Glutamatergic neuron (in vitro differentiated cells): ENCODE measurements at regions not wholly inside any gene's neighbourhood (a gene's known extent, or its start where the extent isn't known, plus 50 kb on each side); places are given as distances from the start of the nearest gene placed in this dataset.

Source experiments
- DNase-seq: peaks from one replicate; pipeline ENCODE4 v3.0.0; 2022
- H3K27ac Mint-ChIP-seq: one replicate; pipeline ENCODE4 v1.8.0; 2020; ENCODE audit warnings: mild to moderate bottlenecking, mixed read lengths, inconsistent platforms; ENCODE audit not compliant: unreplicated experiment
- H3K27me3 Mint-ChIP-seq: one replicate; pipeline ENCODE4 v1.8.0; 2020; ENCODE audit warnings: mild to moderate bottlenecking, moderate library complexity, mixed read lengths, inconsistent platforms; ENCODE audit not compliant: unreplicated experiment
- H3K36me3 Mint-ChIP-seq: one replicate; pipeline ENCODE4 v1.8.0; 2020; ENCODE audit warnings: mild to moderate bottlenecking, mixed read lengths, inconsistent platforms; ENCODE audit not compliant: unreplicated experiment
- H3K4me1 Mint-ChIP-seq: one replicate; pipeline ENCODE4 v1.8.0; 2020; ENCODE audit warnings: mild to moderate bottlenecking, low read depth, mixed read lengths, inconsistent platforms; ENCODE audit not compliant: unreplicated experiment
- H3K4me3 Mint-ChIP-seq: one replicate; pipeline ENCODE4 v1.8.0; 2020; ENCODE audit warnings: mild to moderate bottlenecking, mixed read lengths, inconsistent platforms; ENCODE audit not compliant: unreplicated experiment
- H3K9me3 Mint-ChIP-seq: one replicate; pipeline ENCODE4 v1.8.0; 2020; ENCODE audit warnings: mild to moderate bottlenecking, moderate library complexity, mixed read lengths, inconsistent platforms; ENCODE audit not compliant: unreplicated experiment
- TF ChIP-seq, protein P1 (sequence below): fragments of 200-600 bp; sonication (generic); IDR thresholded peaks from one replicate; pipeline ENCODE4 v1.5.0; 2021; ENCODE audit not compliant: partially characterized antibody, unreplicated experiment

DNA sequence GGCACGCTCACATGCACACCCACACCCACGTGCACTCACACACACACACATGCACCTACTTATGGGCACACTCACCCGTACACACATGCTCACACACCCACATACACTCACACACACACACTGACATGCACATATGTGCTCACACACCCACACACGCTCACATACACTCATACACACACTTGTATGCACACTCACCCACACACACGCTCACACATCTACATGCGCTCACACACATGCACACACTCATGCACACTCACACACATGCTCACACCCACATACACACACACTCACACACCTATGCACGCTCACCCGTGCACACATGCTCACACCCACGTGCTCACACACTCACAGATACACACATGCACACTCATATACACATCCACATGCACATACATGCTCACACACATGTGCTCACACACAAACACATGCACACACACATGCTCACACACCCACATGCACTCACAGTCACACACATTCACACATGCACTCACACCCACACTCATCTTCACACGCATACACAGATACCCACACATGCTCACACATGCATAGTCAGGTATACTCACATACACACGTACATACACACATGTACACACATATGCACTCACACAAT, 138.3 kb downstream of the OLFM1 start:
- Mint-ChIP-seq H3K36me3 (no peaks in the 10 kb centered on the region), H3K9me3 (peaks cover 3% of the 10 kb centered on the region)

DNA sequence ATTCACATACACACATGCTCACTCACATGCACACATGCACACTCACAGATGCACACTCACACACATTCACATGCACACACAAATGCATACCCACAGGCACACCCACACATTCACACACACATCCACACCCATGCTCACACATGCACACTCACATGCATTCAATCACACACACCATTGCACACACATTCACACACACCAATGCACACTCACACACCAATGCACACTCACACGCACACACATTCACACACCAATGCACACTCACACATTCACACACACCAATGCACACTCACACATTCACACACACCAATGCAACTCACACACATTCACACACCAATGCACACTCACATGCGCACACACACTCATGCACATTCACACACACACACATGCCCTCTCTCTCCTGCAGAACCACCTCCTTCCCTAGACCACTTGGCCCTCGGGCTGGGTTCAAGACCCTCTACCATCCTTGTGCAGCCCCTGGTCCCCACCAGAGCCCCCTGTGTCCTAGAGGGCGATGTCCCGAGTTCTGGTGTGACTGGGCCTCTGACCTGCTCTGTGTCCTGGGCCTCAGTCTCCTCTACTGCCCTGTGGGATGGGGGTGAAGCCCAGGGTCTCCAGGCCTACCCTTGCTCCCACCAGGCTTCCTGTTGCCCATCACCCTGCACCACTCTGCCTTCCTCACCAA, 139.0 kb downstream of the OLFM1 start:
- Mint-ChIP-seq H3K27ac (no peak overlapping the region), H3K4me3 (no peak overlapping the region), H3K9me3 (peaks cover 3% of the 10 kb centered on the region), H3K4me1 (peaks cover 15% of the 10 kb centered on the region), H3K27me3 (no peaks in the 10 kb centered on the region), H3K36me3 (no peaks in the 10 kb centered on the region)
- TF ChIP-seq, protein P1, sequence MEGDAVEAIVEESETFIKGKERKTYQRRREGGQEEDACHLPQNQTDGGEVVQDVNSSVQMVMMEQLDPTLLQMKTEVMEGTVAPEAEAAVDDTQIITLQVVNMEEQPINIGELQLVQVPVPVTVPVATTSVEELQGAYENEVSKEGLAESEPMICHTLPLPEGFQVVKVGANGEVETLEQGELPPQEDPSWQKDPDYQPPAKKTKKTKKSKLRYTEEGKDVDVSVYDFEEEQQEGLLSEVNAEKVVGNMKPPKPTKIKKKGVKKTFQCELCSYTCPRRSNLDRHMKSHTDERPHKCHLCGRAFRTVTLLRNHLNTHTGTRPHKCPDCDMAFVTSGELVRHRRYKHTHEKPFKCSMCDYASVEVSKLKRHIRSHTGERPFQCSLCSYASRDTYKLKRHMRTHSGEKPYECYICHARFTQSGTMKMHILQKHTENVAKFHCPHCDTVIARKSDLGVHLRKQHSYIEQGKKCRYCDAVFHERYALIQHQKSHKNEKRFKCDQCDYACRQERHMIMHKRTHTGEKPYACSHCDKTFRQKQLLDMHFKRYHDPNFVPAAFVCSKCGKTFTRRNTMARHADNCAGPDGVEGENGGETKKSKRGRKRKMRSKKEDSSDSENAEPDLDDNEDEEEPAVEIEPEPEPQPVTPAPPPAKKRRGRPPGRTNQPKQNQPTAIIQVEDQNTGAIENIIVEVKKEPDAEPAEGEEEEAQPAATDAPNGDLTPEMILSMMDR, result no peak
- no peak for DNase-seq

More for the DNA sequence above, 138.3 kb downstream of the OLFM1 start:
- no peak for DNase-seq
- Mint-ChIP-seq H3K27ac (no peak overlapping the region), H3K4me3 (no peak overlapping the region), H3K4me1 (peaks cover 12% of the 10 kb centered on the region), H3K27me3 (no peaks in the 10 kb centered on the region)
- TF ChIP-seq, protein P1, result no peak

DNA sequence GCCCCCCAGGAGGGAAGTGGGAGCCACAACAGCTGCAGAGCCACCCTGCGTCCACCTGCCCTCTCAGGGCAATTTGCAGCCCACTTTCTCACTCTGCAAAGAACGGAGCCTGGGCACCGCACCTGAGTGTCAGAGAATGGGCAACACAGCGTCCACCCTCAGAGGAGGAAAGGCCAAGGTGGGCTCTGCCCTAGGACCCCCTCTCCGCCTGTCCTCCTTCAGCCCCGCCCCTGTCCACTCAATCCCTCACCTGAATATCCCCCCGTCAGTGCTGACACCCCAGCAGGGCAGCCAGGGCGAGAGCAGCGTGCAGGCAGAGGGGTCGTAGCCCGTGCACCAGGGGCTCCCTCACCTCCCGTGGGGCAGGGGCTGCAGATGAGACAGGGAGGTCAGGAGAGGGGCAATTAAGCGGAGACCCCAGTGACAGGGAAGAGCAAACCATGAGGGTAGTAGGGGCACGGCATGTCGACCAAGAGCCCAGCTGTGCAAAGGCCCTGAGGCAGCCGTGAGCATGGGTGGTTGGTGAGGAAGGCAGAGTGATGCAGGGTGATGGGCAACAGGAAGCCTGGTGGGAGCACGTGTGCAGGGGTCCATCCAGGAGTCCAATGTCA, 140.3 kb downstream of the OLFM1 start:
- Mint-ChIP-seq H3K4me3 (no peak overlapping the region), H3K27me3 (no peaks in the 10 kb centered on the region), H3K9me3 (peaks cover 3% of the 10 kb centered on the region), H3K4me1 (peaks cover 13% of the 10 kb centered on the region), H3K36me3 (no peaks in the 10 kb centered on the region), H3K27ac (no peak overlapping the region)
- DNase-seq, result peak; percentile 9
- TF ChIP-seq, protein P1, result no peak

DNA sequence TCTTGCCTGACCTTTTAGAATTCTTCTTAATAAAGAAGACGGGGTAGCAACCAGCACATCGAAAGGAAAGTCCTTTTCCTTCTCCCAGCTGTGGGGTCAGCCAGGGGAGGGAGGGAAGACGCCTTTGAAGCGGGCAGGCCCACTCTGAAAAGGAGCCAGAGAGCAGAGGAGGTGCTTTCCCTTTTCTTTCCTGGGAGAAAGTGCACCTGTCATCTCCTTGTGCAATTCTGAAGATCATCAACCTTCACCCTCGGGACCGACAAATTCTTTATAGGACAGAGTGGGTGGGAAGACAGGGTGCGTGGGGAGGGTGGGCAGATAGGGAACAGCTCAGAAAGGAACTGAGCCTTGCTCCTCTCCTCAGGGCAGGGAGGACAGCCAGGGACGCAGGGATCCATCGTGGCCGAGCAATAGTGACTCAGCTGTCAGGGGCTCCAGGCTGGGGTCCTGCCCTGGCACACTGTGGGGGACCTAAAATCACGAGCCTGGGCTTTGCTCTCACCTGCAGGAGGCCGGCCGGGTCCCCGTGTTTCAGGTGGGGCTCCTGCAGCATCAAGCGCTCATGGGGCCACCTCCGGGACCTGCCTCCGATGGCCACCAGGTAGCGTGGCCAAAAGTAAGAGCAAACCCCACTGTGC, 141.0 kb downstream of the OLFM1 start:
- Mint-ChIP-seq H3K4me3 (no peak overlapping the region), H3K36me3 (no peaks in the 10 kb centered on the region), H3K27me3 (no peaks in the 10 kb centered on the region), H3K9me3 (peaks cover 3% of the 10 kb centered on the region), H3K4me1 (peaks cover 6% of the 10 kb centered on the region), H3K27ac (no peak overlapping the region)
- TF ChIP-seq, protein P1, result no peak
- DNase-seq, result peak; percentile 8
